ENCODE measurements at regions not wholly inside any gene's neighbourhood (a gene's known extent, or its start where the extent isn't known, plus 50 kb on each side); places are given as distances from the start of the nearest gene placed in this dataset.

DNA sequence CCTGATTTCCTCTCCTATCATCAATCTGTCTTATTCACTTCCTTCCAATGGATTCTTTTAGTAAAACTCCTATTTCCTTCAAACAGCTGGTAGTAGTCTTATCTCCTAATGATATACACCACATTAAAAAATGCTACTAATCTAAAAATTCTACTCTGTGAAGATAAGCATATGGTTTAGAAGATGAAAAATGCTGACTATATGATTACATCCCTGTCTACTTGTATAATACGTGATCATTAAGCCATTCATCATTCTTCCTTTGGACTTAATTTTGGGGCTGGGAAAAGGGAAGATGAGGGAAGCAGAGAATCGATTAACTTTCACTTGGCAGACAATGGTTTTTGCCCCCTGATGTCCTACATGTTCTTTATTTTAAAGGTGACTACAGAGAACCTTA is 453.1 kb downstream of the NSUN3 start:
- no peak for DNase-seq

DNA sequence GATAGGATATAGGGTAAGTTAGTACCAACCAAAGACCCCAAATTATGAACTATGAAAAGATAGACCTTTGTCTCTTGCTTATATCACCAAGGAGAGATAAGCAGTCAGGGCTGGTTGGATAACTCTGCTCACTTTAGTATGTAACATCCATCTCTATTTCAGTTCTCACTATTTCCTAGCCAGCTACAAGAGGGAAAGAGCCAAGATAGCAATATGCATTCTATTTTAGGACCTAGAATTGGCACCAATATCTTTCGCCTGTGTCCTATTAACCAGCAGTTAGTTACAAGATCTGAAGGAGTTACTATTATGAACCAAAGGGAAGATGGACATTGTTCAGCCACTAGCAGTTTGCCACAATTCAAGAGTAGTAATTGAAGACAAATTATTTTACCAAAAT is 457.5 kb downstream of the NSUN3 start:
- DNase-seq, result no peak

DNA sequence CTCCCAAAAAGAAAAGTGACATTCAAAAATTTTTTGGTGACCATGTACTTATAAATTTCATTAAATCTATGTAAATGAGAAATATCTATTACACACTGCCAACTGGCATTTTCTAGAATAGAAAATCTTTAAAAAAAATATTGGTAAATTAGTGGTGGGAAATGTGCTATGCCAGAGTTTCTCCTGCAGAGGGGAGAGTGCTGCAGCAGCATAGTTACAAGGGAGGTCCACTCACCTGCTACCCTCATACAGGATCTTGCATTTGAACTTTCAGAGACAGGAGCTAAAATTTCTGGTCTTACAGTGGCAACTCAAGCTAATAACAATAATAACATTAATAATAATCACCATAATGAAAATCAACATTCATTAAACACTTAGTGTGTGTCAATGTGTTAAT is 459.6 kb downstream of the NSUN3 start:
- no peak for DNase-seq

DNA sequence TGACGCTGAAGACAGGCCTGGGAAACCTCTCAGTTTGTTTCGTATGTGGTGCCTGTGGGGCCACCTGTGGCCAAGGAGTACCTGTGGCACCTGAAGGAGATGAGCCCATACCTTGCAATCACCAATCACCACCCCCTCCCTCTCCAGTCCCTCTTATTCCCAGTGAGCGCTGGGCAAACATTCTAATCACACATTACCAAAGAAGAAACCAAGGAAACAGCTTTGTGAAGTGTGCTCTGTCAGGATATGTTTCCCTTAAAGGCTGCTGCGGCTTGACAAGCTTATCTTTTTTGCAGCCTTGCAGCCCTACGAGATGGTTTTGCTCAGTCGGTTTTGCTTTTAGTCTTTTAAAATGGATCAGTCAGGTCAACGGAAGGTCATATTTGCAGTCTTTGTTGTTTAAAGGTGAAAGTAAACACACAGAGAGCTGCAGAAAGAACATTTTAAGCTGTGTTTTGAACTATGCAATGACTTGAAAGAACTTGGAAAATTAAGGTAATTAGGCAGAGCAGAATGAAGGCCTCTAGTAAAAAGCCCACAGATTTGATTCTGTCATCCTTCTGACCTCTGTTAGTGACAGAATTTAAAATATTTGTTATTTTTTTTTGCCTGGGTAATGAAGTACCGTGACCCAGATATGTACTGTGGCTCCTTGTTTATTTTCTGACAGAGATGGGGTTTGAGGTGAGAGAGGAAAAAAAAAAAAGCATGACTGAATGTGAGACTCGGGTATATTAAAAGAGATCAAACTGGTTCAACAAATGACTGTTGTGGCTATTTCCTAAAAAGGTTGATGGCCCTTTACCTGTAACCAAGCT is 461.4 kb downstream of the NSUN3 start:
- no peak for DNase-seq

DNA sequence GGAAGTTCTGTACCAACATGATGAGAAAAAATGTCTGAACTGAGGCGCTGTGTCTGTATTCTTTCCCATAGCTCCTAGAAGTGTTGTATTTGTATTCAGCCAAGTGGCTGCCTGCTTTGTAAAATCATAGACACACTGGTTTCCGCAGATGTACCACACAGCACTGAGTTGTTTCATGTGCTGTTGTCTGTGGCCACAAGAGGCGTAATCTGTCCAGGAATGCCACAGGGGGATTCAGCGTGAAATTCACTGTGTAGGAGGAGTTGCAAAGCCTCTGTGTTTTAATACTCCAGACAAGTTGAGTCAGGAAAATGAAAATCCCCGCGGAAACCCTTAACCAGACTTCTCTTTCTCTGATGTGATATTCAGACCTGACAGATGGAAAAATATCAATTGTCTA is 462.2 kb downstream of the NSUN3 start:
- DNase-seq, result no peak

DNA sequence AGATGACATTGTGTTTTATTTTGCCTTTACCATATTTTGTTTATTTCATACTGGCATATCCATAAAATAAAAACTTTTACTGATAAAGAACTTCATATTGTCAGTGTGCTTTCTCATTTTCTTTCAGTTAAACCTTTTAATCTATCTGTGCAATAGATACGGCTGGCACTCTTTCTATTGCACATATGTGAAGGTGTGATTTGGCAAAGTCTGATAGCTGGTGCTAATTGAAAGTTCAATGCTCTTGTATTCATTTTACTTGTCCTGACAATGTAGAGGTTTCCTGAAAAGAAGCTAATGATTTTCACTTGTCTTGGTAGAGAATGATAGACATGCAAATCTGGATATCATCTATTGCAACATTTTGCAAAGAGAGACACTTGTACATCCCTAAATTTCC is 467.0 kb downstream of the NSUN3 start:
- no peak for DNase-seq

DNA sequence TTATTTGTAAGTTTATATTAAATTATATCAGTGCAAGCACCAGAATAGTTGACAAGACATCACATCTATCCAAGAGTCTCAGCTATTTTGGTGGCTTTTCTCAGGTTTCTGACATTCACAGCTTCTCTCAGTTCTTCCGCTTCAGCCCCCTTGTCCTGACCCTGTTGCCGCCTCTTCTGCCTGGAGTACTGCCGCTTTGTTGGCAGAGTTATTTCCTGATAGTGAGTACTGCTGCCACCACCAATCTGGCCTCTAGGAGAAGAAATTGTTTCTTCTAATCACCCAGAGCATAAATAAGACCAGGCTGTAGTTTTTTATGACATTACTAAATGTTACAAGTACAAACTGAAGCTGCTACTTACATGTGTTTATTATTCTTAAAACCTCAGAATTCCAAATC is 470.1 kb downstream of the NSUN3 start:
- DNase-seq, result no peak

DNA sequence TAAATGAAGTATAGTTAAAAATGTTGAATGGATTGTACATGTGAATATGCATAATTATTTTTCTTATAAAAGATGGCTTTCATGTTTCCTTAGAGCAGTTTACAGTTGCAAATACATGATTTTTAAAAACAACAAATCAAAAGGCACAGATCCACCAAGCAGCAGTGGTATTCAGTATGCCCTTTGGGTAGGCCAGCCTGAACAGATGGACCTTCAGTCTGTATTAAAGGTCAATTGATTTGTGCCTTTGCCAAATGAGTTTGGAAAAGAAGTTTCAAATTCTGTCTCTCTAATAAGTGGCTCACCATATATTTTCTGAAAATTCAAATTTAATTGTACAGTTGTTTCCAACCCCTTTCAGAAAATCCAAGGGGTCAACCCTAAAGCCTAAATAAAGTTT is 477.1 kb downstream of the NSUN3 start:
- no peak for DNase-seq

DNA sequence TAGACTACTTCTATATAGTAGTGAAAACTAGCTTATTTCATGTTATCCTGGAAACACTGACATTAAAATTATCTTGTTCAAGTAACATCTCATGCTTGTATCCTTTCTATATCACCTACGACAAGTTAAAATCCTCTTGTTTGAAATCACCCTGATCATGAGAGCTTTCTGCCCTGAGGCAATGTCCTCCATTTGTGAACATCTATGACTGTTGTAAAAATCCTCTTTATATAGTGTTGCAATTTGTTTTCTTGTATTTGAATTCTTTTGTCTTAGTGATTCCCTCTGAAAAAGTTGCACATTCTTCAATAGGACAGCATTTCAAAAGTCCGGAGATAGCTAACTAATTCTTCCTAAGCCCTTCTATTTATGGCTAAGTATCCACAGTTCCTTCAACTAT is 480.3 kb downstream of the NSUN3 start:
- no peak for DNase-seq

DNA sequence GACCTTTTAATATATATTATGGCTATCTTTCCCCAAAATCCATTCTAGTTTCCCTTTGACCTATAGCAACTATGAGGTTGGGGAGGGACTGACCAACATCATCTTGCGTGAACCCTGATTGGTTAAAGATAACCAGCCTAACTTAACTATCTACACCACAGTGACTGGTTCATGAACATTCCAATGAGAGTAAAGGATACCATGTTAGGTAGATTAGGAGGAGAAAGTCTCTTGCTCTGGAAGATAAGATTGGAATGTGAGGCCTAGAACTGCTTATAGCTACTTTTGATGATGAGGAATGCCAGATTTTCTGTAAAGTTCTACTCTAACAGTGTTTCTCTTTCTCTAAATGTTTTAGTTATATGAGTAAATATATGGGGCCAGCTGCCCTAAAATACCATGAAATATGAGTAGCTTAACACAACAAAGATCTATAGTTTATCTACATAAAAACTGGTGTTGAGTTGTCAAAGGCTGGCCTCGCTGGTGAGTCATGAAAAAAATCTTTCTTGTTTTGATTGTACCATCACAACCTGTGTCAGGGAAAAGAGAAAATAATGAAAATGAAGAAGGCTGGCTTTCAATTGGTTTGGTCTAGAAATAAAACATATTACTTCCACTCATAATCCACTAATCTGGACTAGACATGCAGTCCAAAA is 481.4 kb downstream of the NSUN3 start:
- DNase-seq, result no peak

DNA sequence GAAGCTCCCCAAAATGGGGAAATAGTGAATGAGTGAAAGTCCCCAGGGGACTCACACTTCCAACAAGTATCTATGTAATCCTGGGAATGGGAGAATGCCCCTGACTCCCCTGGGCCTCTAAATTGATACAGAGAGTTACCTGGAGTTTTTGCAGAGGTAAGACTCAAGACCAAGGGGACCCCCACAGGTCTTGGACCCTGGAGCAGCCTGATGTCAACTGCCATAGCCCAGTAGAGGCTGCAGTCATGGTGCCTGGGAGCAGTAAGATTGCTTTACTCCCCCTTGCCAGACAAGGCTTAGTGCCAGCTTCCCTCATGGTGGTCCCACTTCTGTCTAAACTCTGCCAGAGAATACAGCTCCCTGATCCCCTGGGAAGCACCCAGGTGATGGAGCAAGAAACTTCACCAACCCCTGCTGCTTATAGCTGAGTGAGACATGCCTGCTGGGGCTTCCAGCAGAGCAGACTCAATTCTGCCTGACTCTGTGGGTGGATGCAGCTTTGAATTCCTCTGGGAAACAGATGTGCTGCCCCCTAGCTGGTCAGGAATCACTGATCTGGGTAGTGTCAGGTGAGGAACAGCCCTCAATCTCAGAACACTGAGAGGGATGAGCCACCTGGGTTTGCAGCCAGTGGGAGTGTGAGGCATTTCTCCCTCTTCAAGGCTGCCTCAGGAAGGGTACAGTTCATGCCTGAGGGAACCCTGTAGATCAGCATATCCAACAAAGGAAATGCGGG is 485.9 kb downstream of the NSUN3 start:
- DNase-seq, result no peak

DNA sequence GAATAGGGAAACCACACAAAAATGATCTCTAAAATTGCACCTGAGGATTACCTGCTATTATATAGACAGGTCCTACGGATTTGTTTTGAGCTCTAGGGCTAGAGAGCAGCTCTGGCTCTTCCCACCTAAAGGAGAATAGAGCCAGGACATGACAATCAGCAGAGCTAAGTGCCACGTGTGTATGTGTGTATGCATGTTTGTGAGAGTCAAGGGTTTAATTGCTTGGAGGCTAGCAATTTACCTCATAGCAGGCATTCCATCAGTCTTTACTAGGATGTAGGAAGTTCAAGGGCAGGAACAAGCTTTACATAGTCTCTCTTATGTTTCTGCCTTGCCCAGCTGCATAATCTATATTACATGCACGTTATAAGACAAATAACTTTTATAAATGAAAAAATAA is 498.2 kb downstream of the NSUN3 start:
- no peak for DNase-seq

DNA sequence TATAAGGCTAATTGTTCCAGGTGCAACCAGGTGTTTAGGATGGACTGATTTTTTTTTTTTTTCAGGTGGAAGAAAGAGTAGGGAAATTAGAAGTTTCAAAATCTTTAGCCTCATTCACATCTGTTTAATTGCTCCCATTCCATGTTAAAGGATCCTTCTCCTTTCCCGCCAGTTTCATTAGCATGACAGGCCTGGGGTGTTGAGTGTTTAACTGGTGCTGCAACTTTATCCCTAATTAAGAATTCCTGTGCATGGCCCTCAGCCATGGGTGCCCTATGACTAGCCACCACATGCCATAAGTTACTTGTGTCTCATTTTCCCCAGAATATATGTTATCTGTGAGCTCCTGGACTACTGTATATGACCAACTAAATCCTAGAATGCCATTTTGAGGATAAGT is 501.4 kb downstream of the NSUN3 start:
- no peak for DNase-seq

DNA sequence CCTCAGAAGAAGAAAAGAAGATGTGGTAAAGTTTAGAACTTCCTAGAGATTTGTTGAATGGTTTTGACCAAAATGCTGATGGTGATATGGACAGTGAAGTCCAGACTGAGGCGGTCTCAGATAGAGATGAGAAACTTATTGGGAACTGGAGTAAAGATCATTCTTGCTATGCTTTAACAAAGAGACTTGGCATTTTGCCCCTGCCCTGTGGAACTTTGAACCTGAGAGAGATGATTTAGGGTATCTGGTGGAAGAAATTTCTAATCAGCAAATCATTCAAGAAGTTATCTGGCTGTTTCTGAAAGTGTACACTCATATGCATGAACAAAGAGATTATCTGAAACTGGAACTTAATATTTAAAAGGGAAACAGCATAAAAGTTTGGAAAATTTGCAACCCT is 505.2 kb downstream of the NSUN3 start:
- no peak for DNase-seq

DNA sequence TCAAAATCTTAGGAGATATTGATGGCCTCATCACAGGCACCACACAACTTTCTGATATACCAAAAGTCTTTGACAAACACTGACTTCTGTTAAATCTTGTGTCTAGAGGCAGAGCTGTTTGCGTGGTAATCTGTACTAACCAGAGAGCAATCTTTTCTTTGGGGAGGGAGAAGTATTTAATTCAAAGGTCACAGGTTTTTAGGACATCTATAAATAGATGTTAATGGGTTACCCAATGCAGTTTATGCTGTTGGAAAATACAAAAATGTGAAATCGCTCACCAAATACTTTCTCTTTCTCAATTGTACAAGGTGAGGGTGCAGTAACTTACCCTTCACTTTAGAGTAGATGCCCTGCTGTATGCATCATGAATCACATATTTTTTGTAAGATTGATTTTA is 510.5 kb downstream of the NSUN3 start:
- no peak for DNase-seq

DNA sequence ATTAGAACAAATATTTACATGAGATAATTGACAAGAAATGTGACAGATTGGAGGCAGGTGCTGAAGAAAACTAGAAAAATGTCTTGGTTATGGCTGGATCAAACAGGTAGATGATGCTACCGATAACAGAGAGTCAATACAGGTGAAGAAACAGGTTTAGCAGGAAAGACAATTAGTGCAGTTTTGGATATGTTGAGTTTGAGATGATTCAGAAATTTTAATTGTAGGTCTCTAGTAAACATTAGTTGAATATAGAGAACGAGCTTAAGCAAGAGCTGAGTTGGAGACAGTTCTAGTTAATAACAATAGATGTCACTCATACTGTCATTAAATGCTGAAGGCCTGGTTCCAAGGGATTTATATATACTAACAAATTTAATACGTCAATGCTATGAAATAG is 524.4 kb downstream of the NSUN3 start:
- DNase-seq, result no peak

DNA sequence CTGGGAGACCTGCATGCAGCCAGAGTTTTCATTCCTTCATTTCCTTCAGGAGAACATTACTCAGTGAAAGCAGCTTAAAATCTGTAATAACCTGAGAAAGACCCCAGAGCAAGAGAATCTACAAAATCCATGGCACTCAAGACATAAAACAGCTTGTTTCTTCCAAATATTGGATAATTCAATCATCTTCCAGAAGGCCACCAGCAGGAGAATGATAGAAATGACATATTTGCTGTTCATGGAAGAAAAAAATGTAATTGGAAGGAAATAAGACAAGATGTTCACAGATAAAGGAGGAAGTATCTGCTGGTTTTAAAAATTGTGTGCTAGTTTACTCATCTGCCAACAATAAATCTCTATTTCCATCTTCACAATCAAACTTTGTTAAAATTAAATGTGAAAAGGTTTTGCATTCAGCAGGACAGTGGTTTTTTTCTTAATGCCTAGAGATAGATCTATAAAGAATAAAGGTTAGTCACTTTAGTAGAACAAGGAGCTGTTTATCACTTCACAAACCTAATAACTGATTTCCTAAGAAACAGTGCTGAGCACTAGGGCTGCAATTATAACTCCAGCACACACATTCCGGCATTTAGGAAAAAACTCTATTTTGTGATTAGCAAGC is 530.8 kb downstream of the NSUN3 start:
- no peak for DNase-seq

DNA sequence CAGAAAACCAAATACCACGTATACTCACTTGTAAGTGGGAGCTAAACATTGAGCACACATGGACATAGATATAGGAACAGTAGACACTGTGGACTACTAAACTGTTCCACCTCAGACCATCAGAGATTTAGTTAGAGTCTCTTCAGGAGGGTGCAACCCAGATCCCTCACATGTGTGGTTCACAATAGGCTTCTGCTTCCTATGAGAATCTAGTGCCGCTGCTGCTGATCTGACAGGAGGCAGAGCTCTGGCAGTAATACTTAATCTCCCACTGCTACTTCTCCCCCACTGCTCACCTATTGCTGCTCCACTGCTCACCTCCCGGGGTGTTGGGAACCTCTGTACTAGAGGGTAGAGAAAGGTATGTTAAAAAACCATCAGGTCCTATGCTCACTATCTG is 533.3 kb downstream of the NSUN3 start:
- DNase-seq, result no peak

DNA sequence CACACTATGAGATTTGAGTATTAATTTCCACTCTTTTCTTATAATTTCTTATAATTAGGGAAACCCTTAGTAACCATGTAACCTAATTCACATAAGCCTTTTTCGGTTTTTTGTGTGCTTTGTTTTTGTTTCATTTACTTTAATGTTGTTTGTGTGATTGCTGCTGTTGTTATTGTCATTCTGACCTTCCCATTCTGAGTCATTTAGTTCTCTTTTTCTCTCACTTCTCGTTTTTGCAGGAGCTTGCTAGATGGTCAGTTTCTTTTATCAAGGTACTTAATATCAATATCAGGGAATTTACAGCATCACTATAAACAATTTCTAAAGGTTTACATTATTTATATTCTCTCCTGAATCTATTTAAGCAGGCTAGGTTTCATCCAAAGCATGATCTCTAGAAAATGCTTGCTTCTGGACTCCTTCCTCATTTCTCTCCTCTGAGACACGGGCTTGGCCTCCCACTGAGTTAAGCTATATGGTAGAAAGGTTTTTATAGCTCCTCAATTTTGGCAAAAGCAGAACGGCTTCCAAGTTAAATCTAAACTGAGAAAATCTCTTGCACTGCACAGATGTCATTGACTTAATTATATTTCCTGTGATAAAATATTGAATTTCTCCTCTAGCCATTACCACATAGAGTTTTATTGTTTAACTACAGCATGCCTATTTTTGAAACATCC is 534.2 kb downstream of the NSUN3 start:
- DNase-seq, result no peak

DNA sequence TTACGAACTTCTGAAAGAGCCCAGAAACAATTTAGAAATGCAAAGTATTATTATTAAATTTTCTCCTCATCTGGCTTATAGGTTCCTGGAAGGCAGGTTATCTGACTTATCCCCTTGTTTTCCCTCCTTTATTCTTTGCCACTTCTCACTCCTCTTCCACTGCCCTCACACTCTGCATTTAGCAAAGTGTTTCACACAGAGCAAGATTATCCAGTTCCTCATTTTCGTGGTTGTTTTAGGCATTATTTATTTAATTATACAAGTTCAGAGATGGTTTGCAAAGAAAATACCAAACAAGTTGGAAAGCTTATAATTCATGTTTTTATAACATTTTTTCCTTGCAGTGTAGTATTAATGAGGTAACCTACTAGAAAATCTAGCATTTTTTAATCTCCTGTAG is 544.9 kb downstream of the NSUN3 start:
- no peak for DNase-seq

DNA sequence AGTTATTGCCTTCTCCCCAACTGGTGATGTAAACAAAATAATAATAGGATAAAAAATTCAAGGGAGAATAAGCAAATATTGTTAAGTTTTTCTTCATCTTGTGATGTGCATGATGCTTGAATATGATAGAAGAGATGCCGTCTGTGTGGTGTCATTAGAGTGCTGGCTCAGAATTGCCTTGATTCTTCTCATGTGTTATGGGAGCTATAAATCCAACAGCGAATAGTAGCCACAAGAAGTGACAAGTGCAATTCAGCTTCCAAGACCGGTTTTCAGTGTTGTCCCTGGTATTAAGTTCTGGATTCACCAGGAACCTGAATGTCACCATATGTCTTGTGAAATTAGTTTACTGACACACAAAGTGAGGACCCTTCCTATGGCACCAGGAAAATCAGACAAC is 547.0 kb downstream of the NSUN3 start:
- DNase-seq, result no peak

DNA sequence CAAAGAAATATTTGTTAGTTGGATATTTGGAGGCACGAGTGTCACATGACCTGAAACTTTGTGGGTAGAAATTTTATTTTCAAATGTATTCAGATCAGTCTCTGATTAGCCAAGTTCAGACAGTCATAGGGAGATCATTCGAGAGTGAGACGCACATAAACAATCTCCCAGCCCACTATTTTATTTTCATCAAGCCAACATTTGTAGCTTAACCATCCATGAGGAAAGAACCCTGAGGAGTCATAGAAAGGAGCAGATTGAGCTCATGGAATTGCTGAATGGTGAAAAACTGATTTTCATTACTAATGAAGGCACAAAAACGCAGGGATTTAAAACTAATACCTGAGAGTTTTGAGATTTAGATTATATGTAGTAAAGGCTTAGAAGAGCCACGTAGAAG is 548.7 kb downstream of the NSUN3 start:
- no peak for DNase-seq

DNA sequence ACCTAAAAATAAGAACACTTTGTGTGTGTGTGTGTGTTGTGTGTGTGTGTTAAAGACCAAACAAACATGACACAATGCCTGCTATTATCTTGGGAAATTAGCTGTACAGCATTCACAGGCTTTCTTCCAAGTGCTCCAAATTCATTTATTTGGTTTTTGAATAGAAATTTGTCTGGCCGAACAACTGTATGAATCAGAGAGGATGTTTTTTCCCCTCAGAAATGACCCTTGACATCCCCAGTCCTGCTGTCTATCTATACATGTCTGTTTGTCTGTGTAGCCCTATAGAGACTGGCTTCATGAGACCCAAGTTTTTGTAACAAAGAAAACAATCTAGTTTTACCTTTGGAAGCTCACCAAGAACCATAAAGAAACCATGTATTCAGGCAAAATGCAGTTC is 549.8 kb downstream of the NSUN3 start:
- no peak for DNase-seq

All from NCI-H1694 (cell line).